ELF-1 (cell line): ENCODE measurements at regions not wholly inside any gene's neighbourhood (a gene's known extent, or its start where the extent isn't known, plus 50 kb on each side); places are given as distances from the start of the nearest gene placed in this dataset.
"Not testable (repeated sequence)": the region's sequence is repeated elsewhere in the genome, so short reads cannot be mapped to it uniquely, and the experiment has no call there.

Source experiments
- DNase-seq: peaks from one replicate; pipeline ENCODE4 v3.0.0-alpha.2; 2016; ENCODE audit warnings: low read depth, low spot score

DNA sequence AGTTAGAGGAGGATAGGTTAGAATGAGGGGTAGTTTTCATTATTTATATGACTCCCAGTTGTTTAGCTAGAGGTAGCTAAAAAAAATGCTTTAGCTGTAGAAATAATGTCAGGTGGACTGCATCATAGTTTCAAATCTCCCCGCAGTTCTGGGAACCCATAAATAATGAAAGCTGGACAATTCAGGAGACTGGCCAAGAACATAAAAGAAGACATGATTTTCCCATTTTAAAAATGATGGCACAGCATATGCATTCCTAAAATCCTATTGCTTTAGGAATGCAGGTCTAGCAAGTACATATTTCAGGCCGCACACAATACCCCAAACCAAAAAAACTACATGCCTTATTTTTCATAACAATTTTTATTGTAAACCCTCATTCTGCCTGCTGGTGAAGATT, 143.3 kb downstream of the CTH start:
- DNase-seq, result no peak

DNA sequence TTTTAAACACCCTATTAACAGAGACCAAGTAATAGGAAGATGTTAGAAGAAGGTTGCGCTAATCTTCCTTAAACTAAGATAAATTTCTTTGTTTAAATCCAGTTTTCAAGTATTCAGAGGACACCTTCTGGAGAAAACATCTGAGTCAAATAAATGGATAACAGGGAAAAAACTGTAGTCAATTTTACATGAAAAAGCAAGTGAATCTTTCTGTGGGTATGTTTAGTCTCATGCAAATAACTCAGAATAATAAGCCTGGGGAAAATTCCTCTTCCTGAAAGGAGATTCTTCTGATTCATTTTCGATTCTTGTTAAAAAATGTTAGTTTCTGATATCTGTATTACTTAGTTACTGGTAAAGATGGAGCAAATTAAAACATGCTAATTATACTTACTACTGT, 145.5 kb downstream of the CTH start:
- no peak for DNase-seq

DNA sequence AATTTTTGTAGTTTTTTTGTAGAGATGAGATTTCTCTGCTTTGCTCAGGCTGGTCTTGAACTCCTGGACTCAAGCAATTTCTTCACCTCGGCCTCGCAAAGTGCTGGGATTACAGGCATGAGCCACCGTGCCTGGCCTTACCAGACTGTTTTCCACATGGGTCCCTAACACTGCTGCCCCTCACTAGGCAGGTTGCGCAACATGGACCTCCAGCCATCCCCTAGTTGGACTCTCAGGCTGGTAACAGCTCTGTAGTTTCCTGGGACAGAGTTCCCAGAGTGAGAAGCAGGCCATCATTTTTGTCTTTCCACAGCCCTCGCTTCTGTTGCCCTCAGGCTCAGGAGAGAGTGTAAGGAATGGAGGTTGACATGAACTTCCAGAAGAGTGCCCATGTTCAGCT, 156.1 kb downstream of the CTH start:
- no peak for DNase-seq

DNA sequence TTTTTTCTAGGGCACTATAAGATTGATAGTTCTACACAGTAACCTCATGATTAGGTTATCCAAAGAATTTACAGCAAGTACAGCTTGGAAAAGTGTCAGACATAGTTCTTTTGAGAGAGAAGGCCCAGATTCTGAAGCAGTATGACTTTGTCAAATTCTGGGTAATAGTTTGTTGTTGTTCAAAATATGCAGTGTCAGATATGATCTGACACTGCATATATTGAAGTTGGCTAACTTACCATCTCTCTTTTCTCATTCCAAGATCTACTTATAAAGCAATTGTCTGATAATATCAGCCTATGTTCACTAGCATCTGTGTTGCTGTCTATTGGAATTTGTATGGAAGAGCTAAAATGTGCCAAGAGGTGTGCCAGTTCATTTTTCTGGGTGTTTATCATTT, 160.1 kb downstream of the CTH start:
- no peak for DNase-seq

DNA sequence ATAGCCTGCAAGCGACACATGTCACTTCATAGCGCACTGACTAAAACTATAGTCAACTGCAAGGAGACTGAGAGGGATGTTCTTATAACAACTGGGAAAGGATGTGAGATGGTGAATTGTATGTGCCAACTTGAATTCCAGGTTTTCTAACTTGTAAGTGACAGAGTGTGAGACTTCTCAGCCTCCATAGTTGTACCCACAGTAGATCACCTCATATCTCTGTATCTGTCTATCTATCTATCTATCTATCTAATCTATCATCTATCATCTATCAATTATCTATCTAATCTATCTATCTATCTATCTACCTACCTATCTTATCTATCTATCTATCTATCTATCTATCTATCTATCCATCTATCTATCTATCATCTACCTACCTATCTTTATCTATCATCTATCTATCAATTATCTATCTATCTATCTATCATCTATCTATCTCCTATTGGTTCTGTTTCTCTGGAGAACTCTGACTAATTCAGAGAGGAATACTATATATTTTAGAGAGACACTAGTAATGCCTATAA, 162.3 kb downstream of the CTH start:
- no peak for DNase-seq

DNA sequence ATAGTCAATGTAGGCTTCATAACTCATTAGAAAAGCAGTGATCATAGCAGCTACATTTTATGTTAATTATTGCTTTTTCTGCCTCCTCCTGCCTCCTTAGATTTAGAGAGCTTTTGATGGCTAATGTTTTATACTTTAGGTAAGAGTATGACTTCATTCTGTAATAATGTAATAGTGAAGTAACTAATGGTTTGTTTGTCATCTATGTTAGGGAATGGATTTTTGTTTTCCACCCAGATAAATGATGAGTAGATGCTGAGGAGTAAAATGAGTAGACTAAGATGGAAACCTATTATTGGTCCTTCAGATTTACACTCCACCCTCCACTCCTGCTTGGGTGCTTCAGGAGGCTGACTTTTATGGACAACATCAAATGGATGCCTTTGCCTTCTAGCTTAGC, 170.6 kb downstream of the CTH start:
- no peak for DNase-seq

DNA sequence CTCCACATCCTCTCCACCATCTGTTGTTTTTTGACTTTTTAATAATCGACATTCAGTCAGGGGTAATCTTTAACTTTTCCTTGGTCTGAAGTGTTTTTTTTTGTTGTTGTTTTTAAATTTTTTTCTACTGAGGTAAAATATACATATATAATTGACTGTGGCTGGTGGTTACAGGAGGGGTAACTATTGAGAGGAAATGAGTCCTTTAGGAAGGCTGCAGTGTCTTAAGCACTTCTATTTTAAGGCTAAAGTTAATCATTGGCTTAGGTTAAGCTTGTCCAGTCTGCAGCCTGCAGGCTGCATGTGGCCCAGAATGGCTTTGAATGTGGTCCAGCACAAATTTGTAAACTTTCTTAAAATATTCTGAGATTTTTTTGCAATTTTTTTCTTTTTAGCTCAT, 172.5 kb downstream of the CTH start:
- no peak for DNase-seq

DNA sequence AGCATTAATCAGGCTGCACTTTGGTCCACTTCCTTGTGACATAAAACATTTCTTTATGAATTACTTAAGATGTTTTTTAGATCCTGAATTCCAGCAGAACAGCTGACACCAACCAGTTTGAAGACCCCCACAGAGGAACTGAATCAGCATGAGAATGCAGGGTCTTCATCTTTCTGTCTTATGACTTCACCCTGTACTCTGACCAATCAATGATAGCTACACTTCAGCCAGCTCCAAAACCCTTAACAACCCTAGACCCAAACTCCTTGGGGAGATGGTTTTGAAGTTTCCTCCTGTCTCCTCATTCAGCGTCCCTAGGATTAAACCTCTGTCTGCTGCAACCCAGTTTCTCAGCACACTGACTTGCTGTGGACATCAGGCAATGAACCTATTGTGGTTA, 175.0 kb downstream of the CTH start:
- no peak for DNase-seq

DNA sequence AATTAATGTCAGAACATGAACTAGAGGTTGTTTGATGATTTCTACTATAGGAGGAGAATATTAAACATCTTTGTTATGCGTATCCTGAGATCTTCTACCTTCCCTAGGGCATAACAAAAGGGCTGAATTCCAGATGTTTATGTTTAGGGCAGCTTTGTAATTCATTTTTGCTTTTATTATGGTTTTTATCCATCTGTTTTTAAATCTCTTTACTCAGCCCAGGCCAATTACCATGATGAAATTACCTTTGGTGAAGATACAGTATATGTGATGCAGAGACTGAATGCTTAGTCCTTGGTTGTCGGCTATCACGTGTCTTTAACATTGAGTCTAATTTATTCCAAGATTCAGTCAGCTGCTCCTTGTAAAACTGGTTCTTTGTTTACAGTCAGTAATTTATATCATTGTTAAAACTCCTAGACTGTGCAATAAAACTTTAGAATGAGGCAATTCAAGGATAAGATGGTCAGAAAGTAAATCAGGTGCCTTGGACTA, 176.9 kb downstream of the CTH start:
- DNase-seq, result no peak

DNA sequence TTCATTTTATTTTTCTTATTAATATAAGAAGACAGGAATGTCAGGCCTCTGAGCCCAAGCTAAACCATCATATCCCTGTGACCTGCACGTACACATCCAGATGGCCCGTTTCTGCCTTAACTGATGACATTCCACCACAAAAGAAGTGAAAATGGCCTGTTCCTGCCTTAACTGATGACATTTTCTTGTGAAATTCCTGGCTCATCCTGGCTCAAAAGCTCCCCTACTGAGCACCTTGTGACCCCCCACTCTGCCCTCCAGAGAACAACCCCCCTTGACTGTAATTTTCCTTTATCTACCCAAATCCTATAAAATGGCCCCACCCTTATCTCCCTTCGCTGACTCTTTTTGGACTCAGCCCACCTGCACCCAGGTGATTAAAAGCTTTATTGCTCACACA, 182.5 kb downstream of the CTH start:
- not testable (repeated sequence) for DNase-seq

DNA sequence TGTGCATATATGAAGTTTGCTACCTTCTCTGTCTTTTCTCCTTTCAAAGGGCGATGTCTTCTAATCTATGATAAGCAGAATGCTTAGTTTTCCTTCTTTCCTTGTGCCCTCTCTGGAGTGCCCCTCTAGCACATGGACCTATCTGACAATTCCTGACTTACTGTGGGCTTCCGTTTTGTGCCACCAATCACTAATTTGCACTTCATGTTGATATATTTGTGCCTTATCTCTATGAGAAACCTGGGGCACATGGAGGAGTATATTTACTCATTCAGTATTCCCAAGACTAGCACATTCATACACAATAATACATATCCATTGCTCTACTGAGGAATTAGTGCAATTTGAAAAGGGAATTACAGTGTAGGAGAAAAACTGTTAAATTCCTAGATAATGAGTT, 197.7 kb downstream of the CTH start:
- no peak for DNase-seq

DNA sequence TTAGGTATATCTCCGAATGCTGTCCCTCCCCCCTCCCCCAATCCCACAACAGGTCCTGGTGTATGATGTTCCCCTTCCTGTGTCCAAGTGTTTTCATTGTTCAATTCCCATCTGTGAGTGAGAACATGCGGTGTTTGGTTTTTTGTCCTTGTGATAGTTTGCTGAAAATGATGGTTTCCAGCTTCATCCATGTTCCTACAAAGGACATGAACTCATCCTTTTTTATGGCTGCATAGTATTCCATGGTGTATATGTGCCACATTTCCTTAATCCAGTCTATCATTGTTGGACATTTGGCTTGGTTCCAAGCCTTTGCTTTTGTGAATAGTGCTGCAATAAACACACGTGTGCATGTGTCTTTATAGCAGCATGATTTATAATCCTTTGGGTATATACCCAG, 199.1 kb downstream of the CTH start:
- not testable (repeated sequence) for DNase-seq

DNA sequence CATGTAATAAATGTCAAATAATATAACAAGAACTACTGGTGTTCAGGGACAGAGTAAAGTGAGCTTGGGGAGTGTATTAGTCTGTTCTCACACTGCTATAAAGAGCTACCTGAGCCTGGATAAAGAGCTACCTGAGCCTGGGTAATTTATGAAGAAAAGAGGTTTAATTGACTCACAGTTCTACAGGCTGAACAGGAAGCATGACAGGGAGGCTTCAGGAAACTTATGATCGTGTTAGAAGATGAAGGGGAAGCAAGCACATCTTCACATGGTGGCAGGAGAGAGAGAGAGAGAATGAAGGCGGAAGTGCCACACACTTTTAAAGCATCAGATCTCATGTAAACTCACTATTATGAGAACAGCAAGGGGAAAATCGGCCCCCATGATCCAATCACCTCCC, 205.9 kb downstream of the CTH start:
- DNase-seq, result no peak

DNA sequence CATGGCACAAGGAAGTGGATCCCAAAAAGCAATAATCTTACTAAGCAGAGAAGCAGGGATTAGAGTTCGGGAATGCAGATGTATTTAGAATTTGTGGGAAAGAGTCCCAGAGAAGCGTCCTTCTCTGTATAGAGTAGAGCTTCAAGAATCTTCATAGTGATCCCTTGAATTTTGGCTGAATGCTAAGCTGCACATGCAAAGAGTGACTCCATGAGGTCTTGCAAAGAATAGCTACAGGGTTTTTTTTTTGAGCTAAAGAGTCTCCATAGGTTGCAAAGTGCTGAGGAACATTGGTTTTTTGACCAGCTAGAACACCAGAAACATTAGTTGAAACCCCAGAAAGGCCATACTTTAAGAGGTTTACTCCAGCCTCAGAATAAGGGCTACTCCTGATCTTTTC, 206.7 kb downstream of the CTH start:
- no peak for DNase-seq

DNA sequence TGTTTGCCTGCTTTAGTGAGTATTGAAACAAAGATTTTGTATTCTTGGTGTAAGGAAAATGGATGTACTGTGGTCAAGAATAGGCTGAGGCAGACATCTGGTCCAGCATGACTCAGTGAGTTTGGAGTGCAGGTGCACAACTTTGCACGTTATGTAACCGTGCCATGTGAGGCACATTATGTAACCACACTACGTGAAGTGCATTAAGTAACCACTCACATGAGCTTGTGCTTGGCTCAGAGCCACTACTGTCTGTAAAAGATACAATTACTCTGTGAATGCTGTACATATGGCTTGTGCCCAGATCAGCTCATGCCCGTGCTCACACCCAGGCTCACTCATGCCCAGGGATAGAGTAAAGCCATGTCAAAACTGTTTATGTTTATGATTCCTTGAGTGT, 216.8 kb downstream of the CTH start:
- DNase-seq, result no peak

DNA sequence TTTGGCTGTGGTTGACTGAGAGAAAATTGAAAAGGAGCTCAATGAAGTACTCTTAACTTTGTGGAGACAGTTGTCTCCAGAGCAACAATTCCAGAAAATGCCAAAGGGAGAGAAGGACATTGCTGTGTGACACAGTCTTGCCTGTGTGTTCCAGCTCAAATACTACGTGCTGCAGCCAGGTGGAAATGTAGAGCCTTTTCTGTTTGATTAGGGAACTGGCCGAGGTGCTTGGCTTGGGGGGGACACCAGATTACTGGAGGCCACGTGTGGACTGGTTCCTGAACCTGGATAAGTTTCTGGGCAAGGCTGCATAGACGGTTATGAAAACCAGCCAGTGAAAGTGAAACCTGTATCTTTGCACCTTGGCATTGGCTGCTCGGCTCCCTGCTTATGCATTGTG, 217.9 kb downstream of the CTH start:
- DNase-seq, result no peak

DNA sequence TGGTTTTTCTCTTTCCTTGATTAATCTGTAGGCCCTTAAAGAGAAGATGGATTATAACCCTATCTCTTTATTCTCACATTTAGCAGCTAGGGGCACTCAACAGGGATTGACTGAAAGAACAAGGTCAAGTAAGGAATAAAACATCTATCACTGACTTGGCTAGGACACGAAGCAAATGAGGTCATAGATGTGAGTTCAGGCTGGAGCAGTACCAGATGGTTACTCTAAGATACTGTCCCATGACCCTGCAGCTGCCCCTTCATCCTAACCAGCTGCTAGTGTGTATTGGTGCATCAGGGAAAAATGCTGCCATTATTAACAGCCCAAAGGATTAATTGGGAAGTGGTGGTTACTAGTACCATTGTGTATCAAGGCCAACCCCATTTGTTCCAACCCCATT, 221.9 kb downstream of the CTH start:
- no peak for DNase-seq

DNA sequence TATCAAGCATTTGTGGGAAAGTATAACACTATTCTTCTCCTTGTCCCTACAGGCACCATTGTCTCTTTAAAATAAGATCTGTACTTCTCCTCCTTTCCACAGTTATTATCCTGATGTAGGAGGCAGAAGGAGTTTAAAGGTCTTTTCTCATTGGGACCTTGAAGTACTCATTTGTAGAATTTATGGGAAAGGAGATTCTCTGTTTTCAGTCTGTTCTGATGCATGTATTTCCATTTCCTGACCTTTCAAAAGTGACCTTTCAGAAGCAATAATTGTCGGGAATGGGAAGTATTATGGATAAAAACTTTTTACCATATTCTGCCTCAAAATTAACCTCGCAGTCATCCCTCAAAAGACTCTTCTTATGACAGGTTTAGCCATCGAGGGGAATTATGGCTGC, 224.8 kb downstream of the CTH start:
- no peak for DNase-seq

DNA sequence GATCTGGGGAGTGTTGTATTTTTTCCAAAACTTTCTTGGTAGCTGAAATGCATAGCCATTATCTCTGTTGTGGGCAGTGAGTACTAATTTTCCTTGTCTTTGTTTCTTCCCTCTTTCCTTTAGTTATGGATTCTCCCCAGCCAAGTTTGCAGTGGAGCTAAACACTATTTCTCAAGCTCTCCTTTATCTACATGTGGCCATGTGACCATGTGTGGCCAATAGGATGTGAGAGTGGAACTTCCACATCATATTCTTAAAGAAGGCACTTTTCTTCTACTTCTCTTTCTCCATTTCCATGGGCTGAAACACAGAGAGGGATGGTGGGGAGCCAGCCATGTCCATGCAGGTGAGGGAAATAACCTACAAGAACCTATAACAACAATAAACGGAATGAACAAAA, 230.8 kb downstream of the CTH start:
- DNase-seq, result no peak

DNA sequence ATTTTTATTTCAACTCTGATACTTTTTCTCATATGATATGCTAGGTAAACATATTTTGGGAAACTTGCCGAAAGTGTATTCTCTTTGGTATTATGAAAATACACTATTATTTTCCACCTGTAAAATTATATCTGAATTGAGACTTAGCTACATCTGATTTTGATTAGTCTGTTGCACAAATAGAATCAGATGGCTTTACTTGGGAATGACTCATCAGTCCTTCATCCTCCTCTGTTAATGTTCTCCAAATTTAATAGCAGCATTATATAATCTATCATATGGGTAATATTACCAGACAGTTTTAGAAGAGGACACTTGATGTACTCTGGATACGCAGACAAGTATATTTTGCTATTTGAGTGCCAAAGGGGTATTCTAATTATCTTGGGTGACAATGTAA, 245.3 kb downstream of the CTH start:
- DNase-seq, result no peak

DNA sequence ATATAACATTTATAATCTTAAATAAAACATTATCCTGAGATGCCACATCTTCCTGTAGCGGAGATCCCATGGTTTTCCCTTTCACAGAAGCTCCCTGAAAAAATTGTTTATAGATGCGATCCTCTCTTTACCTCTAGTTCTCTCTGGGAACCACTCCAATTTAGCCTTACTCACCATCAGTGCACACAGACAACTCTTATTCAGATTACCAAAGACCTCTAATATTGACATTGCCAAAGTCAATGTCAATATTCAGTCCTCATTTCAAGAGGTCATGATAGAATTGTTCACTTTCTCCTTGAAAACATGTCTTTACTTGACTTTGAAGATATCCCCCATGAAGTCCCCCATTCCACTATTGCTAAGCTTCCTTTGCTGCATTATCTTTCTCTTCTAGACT, 248.8 kb downstream of the CTH start:
- DNase-seq, result no peak

DNA sequence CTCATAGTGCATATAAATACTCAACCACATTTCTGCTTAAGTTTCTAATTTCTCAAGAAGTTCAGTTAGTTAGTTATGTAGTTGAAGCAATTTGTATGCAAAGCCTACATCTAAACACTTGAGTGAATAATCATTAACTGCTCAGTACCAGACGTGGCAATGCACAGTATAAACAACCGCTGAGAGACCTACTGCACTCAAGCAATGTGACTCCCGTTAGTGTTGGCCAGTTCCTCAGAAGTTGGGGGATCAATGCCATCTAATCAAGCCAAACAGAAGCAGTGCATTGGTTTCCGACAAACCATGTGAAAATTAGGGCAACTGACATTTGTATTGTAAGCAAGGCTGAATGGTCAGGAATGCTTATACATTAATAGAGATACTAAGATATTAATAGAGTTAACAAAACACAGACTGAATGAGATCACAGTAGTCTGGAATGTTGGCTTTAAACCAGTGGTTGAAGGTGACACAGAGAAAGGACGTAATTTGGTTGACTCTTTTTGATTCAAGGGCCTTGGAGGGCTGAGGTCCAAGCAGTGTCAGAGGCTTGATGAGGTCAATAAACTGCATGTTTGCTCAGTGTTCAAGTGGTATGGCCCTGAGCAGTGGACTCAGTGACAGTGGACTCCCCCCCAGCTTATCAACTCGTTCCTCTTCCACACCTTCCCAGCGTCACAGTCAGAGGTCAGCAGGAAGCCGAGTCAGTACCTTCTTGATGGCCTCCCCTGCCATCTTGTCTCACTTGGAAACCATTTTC, 255.5 kb downstream of the CTH start:
- no peak for DNase-seq

DNA sequence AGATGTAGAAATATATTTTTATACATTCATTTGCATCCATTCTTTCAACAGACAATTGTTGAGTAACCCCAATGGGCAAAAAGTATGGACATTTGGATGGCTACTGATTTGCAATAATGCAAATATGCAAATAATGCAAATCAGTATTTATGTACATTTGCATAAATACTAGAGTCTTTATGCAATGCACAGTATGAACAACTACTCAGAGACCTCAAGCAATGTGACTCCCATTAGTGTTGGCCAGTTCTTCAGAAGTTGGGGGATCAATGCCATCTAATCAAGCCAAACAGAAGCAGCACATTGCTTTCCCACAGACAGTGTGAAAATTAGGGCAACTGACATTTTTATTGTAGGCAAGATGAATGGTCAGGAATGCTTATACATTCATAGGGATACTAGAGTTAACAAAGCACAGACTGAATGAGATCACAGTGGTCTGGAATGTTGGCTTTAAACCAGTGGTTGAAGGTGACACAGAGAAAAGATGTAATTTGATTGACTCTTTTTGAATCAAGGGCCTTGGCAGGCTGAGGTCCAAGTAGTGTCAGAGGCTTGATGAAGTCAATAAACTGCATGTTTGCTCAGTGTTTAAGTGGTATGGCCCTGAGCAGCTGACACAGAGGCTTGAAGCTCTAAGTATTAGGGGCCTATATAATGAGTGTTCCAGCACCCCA, 256.6 kb downstream of the CTH start:
- DNase-seq, result no peak
